ENCODE measurements at regions not wholly inside any gene's neighbourhood (a gene's known extent, or its start where the extent isn't known, plus 50 kb on each side); places are given as distances from the start of the nearest gene placed in this dataset.

- TF ChIP-seq CSDC2 (CRISPR knock-in tag; IDR thresholded peaks at IDR 0.05) (no peak), TCF4 (CRISPR knock-in tag; IDR thresholded peaks at IDR 0.05; ENCODE audit: borderline replicate concordance) (no peak), PATZ1 (CRISPR knock-in tag; IDR thresholded peaks at IDR 0.05; ENCODE audit: borderline replicate concordance) (no peak), ZFP30 (CRISPR knock-in tag; IDR thresholded peaks at IDR 0.05) (no peak)
Observed at GRCh38 chr4:138393886-138394610, 151.9 kb upstream of the SLC7A11 start.

Measured in SK-N-SH treated with all-trans-retinoic acid at 6 μM for 48 hours (cell line).